NB4 (cell line): ENCODE measurements at regions not wholly inside any gene's neighbourhood (a gene's known extent, or its start where the extent isn't known, plus 50 kb on each side); places are given as distances from the start of the nearest gene placed in this dataset.

ENCODE experiments used
- CTCF ChIP-seq: IDR thresholded peaks from one replicate; pipeline ENCODE4 v1.5.1; 2012; ENCODE audit warnings: low read depth, low read length
- POLR2A ChIP-seq: IDR thresholded peaks from 2 replicates; pipeline ENCODE4 v1.6.1; 2011; ENCODE audit warnings: mild to moderate bottlenecking; ENCODE audit not compliant: insufficient read length; ENCODE audit errors: extremely low read depth

- TF ChIP-seq CTCF (no peak), POLR2A (no peak)
Observed at GRCh38 chr4:153061971-153062370, 125.8 kb downstream of the FHDC1 start.
